Sigmoid colon (tissue), 6 donors: ENCODE measurements at regions not wholly inside any gene's neighbourhood (a gene's known extent, or its start where the extent isn't known, plus 50 kb on each side); places are given as distances from the start of the nearest gene placed in this dataset.

Experiments used
- DNase-seq: peaks from one replicate; pipeline ENCODE4 v3.0.0-alpha.2; 2019
- H3K27ac ChIP-seq, 4 donors: fragments of 200-600 bp; sonication (generic); one replicate each; pipeline ENCODE4 v1.5.1; 2016 to 2019; ENCODE audit warnings: mild to moderate bottlenecking in 1 of 4
- H3K27me3 ChIP-seq, 3 donors: fragments of 200-600 bp; sonication (generic); one replicate each; pipeline ENCODE4 v1.5.1; 2019; ENCODE audit warnings: mild to moderate bottlenecking in 1 of 3
- H3K36me3 ChIP-seq, 4 donors: fragments of 200-600 bp; sonication (generic); one replicate each; pipeline ENCODE4 v1.5.1; 2016 to 2019
- H3K4me1 ChIP-seq, 4 donors: fragments of 200-600 bp; sonication (generic); one replicate each; pipeline ENCODE4 v1.5.1; 2017 to 2019
- H3K4me3 ChIP-seq, 4 donors: fragments of 200-600 bp; sonication (generic); one replicate each; pipeline ENCODE4 v1.5.1; 2017 to 2019; ENCODE audit warnings: mild to moderate bottlenecking in 2 of 4, moderate library complexity in 1 of 4
- H3K9me3 ChIP-seq, 4 donors: fragments of 200-600 bp in 3 of 4; sonication (generic) in 3 of 4; one replicate each; pipeline versions ENCODE4 v1.5.1 to v1.6.1; 2013 to 2019
- CTCF ChIP-seq, 4 experiments: fragments of 450-650 bp in 3 of 4; fragments of 200-600 bp in 1 of 4; IDR thresholded peaks; one replicate each; pipeline ENCODE4 v1.5.1; 2016 to 2019; ENCODE audit warnings: antibody characterized with exemption in 4 of 4, mild to moderate bottlenecking in 3 of 4, moderate library complexity in 2 of 4
- EP300 ChIP-seq, 4 donors: sonication (generic); formaldehyde crosslinking; IDR thresholded peaks; one replicate each; pipeline ENCODE4 v1.6.1; 2017; ENCODE audit warnings: antibody characterized with exemption in 4 of 4
- POLR2A ChIP-seq, 2 donors: fragments of 450-650 bp; IDR thresholded peaks; one replicate each; pipeline ENCODE4 v1.6.1; 2016; ENCODE audit warnings: antibody characterized with exemption in 2 of 2, mild to moderate bottlenecking in 2 of 2, moderate library complexity in 2 of 2
- POLR2AphosphoS5 ChIP-seq, 4 donors: sonication (generic); formaldehyde crosslinking; IDR thresholded peaks; one replicate each; pipeline ENCODE4 v1.6.1; 2017; ENCODE audit warnings: antibody characterized with exemption in 4 of 4
- WGBS, 2 donors: extraction: QIAGEN DNeasy Blood & Tissue Kit; methylation state at CpG; one replicate each; pipeline ENCODE4 v1.1.7; 2013; 5-methylcytosine and 5-hydroxymethylcytosine counted together
- intact Hi-C: fragments of 100-400 bp; cut with DNase I; formaldehyde crosslinking; loops from one replicate; pipeline ENCODE4 v1.15.1; 2023
- donor health status: healthy with polysubstance abuse.
- donor health status: healthy.

- 63 to 83% methylated on average over 14 of the region's 14 CpGs for WGBS, 2 donors
- TF ChIP-seq CTCF (IDR thresholded peaks at IDR 0.05) (no peak), POLR2AphosphoS5 (IDR thresholded peaks at IDR 0.05) (no peak), POLR2A (IDR thresholded peaks at IDR 0.05) (no peak), EP300 (IDR thresholded peaks at IDR 0.05) (no peak)
- no peaks in the 10 kb centered on the region for H3K4me1 ChIP-seq
- no peaks in the 10 kb centered on the region for H3K9me3 ChIP-seq
- no peak overlapping the region for H3K4me3 ChIP-seq
- DNase-seq = no peak
- H3K27me3 ChIP-seq = no peaks in the 10 kb centered on the region
- no peak overlapping the region for H3K27ac ChIP-seq
- H3K36me3 ChIP-seq = no peaks in the 10 kb centered on the region
- intact Hi-C loops = no loop called here
These were observed 483.9 kb downstream of the DISC1 start for GRCh38 chr1:232110281-232111090.

- TF ChIP-seq POLR2A (IDR thresholded peaks at IDR 0.05) (no peak), POLR2AphosphoS5 (IDR thresholded peaks at IDR 0.05) (no peak), EP300 (IDR thresholded peaks at IDR 0.05) (no peak), CTCF (IDR thresholded peaks at IDR 0.05) (no peak)
- H3K4me3 ChIP-seq = no peak overlapping the region
- no peak for DNase-seq
- H3K27me3 ChIP-seq = no peaks in the 10 kb centered on the region
- no peaks in the 10 kb centered on the region for H3K4me1 ChIP-seq
- intact Hi-C loops = no loop called here
- H3K36me3 ChIP-seq = no peaks in the 10 kb centered on the region
- WGBS, 2 donors = 82 to 87% methylated on average over 1 of the region's 1 CpG
- no peak overlapping the region for H3K27ac ChIP-seq
- H3K9me3 ChIP-seq = no peaks in the 10 kb centered on the region
These were observed 482.8 kb downstream of the DISC1 start for GRCh38 chr1:232109391-232109790.

GRCh38 chr1:232108598-232108997 is 482.0 kb downstream of the DISC1 start:
- DNase-seq = no peak
- Histone ChIP-seq H3K36me3 (no peaks in the 10 kb centered on the region), H3K4me1 (no peaks in the 10 kb centered on the region), H3K27ac (no peak overlapping the region), H3K4me3 (no peak overlapping the region), H3K9me3 (no peaks in the 10 kb centered on the region), H3K27me3 (no peaks in the 10 kb centered on the region)
- intact Hi-C loops = no loop called here
- WGBS, 2 donors = 88 to 92% methylated on average over 3 of the region's 3 CpGs
- TF ChIP-seq EP300 (IDR thresholded peaks at IDR 0.05) (no peak), POLR2A (IDR thresholded peaks at IDR 0.05) (no peak), CTCF (IDR thresholded peaks at IDR 0.05) (no peak), POLR2AphosphoS5 (IDR thresholded peaks at IDR 0.05) (no peak)

GRCh38 chr1:232106415-232106814 is 479.8 kb downstream of the DISC1 start:
- no peak overlapping the region for H3K27ac ChIP-seq
- H3K27me3 ChIP-seq = no peaks in the 10 kb centered on the region
- no peak for DNase-seq
- WGBS, 2 donors = 78 to 86% methylated on average over 4 of the region's 4 CpGs
- no peaks in the 10 kb centered on the region for H3K9me3 ChIP-seq
- H3K4me3 ChIP-seq = no peak overlapping the region
- no peaks in the 10 kb centered on the region for H3K4me1 ChIP-seq
- H3K36me3 ChIP-seq = no peaks in the 10 kb centered on the region
- TF ChIP-seq POLR2A (IDR thresholded peaks at IDR 0.05) (no peak), POLR2AphosphoS5 (IDR thresholded peaks at IDR 0.05) (no peak), CTCF (IDR thresholded peaks at IDR 0.05) (no peak), EP300 (IDR thresholded peaks at IDR 0.05) (no peak)
- intact Hi-C loops = no loop called here

- no peak for DNase-seq
- intact Hi-C loops = no loop called here
- Histone ChIP-seq H3K4me1 (no peaks in the 10 kb centered on the region), H3K9me3 (no peaks in the 10 kb centered on the region), H3K27ac (no peak overlapping the region), H3K36me3 (no peaks in the 10 kb centered on the region), H3K4me3 (no peak overlapping the region), H3K27me3 (no peaks in the 10 kb centered on the region)
- WGBS, 2 donors = 84 to 88% methylated on average over 7 of the region's 7 CpGs
- no peak for TF ChIP-seq CTCF (IDR thresholded peaks at IDR 0.05)
- no peak for TF ChIP-seq POLR2A (IDR thresholded peaks at IDR 0.05)
- no peak for TF ChIP-seq POLR2AphosphoS5 (IDR thresholded peaks at IDR 0.05)
- no peak for TF ChIP-seq EP300 (IDR thresholded peaks at IDR 0.05)
These were observed 479.0 kb downstream of the DISC1 start for GRCh38 chr1:232105561-232105960.
